8988T (cell line): ENCODE measurements at regions not wholly inside any gene's neighbourhood (a gene's known extent, or its start where the extent isn't known, plus 50 kb on each side); places are given as distances from the start of the nearest gene placed in this dataset.

Experiments
- DNase-seq: peaks from one replicate; pipeline ENCODE4 v3.0.0; 2011

DNA sequence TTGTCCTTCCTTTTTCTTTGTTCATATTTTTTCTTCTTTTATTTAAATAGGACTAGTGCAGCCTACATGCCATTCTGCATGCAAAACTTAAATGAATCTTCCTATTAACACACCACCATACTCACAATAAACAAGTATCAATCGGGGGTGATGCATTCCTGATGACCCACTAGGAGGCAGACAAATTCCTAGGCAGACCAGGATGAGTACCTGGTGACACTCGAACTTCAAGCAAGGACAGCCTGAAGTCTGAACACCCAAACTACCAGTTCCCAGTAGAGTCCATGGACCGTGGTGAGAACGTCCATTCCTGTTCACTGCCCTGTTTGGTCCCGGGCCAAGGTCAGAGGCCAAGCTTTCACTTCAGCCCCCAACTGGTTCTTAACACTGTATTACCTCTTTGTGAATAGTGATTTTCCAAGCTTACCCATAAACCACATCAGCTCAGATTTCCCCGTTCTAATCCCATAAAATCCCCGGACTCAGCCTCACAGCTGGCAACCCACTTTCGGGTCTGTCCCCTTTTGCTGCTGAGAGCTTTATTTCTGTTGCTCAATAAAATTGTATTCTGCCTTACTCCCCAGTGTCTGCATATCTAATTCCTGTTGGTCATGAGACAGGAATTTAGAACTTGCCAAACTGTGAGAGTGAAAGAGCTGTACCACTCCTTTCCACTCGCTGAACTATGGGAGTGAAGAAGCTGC, 1286.6 kb downstream of the FSTL5 start:
- no peak for DNase-seq

DNA sequence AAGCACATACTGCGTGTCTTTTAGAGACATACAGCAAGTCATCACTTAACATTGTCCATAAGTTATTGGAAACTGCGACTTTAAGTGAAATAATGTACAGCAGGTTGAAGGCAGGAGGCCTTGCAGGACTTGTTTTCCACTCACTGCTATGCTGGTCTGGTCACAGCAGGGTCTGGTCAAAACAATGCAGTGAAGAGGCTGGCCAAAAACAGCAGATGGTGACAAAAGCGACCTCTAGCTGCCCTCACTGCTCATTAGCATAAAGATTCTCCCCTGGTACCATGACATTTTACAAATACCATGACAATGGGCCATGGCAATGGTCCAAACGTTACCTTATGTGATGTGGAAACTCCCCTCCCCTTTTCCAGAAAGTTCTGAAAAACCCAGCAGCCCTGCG, 1283.6 kb downstream of the FSTL5 start:
- no peak for DNase-seq

DNA sequence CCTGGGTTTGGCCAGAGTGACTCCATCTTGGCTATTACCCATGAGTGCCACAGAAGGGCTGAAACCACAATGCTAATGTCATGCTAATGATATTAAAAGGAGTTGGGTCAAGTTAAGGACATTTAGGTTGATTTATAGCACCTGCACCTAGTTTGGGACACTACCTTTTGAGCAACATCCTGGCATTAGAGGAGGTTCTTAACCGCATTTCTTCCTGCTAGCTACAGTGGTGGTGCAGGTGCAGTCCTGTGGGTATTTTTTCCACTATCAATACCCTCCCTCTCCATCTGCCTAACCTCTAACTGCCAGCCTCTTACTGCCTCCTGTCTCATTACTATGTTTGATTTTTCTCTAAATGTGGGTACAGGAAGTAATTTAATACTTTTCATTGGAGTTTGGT, 1276.1 kb downstream of the FSTL5 start:
- DNase-seq, result no peak

DNA sequence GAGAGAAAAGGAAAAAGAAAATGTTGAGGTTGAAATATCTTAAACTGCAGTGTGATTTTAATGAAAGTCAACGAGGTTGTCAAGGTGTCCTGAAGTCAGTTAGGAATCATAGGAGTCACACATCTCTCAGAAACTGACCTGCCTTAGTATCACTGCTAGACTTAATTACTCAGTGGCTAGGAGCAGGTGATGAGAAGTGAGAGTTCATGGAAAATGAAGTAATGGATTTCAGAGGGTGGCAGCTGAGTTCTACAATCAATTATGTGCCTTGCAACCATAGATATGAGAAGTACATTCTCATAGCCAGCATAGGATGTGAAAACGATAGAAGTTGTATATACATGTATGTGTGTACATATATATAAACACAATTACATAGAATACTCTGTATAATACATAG, 1269.7 kb downstream of the FSTL5 start:
- DNase-seq, result no peak

DNA sequence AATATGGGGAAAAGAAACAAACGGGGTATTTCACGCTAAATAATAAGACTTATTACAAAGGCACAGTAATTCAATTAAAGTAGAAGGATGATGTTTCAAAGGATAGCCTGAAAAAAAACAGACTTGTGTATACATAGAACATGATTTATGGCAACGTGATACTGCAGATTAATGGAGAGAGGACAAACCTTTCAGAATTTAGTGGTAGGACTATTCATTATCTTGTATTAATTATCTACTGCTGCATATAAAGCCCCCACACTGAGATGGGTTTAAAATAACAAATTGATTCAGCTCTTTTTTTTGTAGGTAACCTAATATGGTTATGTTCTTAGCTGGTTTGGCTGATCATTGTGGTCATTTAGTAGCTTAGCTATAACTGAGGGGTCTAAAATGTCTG, 1269.0 kb downstream of the FSTL5 start:
- no peak for DNase-seq

DNA sequence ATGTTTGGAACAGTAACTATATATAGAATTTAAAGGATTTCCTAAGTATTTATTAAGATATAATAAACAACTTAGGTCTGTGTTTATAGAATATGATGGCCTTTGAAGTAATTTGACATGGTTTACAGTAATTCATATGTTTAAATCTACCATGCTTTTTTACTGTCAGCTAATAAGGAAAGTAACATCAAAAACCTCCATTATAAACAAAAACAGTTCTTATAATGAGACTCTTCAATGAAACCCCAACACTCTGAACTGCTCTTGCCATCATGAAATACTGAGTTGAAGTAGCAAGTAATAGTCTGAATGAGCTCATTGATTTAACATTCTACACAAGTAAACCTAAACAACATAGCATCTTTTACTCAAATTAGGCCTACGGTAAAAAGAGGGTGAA, 1236.5 kb downstream of the FSTL5 start:
- no peak for DNase-seq

DNA sequence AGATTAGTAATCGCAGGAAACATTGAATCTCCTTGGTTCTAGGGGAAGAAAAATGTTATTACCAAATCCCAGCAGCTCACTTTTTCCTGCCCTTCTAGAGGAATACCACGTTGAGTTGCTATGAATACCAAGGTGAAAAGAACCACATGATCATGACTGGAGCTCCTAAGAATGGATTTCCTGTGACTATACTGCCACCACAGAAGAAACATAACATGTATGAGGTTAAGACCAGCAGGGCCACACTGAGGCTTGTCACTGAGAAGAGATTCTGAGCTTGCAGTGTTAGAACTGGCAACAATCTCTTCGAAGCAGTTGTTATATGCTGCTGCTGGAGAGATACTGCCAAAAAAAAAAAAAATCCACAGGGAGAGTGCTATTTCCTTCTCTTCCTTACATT, 1235.3 kb downstream of the FSTL5 start:
- no peak for DNase-seq

DNA sequence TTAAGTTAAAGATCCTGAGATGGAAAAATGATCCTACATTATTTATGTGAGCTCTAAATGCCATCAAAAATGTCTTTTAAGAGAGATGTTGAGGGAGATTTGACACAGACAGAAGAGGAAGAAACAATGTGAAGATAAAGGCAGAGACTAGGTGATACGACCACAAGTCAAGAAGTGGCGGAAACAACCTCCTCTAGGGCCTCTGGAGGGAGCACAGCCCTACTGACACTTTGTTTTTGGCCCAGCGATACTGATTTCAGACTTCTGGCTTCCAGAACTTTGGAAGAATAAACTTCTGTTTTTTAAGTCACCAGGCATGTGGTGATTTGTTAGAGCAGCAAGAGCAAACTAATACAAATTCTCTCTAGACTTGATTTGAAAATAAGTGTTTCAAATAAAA, 1216.1 kb downstream of the FSTL5 start:
- no peak for DNase-seq

DNA sequence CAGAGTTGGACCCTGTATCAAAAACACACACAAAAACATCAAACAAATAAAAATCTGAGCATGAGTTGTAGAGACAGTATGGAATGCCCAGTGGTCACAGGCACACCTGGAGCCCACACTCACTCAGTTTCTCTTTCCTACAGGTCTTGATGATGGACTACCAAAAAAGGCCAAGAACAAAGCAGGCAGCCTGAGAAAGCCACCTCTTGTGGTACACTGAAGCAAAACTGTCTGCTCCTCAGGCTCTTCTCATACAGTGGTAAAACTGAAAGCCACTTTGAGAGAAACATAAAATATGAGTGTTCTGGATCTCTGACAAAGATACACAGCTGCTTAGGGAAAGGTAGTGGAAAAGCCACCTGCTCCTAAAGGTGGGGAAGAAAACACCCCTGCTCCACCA, 1206.9 kb downstream of the FSTL5 start:
- DNase-seq, result no peak

DNA sequence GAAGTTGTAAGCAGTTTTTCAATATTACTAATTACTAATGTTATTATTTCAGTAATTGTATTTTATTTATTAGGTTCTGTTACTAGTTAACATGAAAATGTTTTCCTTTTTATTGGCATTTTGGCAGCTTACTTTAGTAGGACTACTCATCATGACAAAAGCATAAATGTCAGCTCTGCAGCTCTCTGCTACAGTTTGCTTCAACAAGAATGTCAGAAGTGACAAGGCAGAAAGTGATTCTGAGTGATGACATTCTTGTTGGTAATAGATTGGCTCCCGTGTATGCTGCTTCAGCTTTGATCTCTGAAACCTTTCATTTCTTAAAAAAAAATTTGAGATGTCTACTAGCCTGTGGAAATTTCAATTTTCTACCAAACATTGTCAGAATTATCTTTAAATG, 1193.9 kb downstream of the FSTL5 start:
- no peak for DNase-seq

DNA sequence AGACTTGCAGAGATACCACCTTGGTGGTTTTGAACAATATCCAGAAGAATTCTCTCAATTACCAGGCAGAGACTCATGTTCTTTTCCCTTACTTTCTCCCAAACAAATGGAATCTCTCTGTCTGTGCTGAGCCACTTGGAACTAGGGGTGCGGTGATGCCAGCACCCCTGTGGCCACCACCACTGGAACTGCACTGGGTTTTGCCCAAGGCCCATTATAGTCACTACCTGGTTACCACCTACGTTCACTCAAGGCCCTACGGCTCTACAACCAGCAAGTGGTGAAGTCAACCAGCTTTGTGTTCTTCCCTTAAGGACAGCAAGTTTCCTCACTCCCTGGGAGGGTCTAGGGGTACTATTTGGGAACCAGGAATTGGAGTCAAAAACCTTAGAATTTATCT, 1183.7 kb downstream of the FSTL5 start:
- no peak for DNase-seq

DNA sequence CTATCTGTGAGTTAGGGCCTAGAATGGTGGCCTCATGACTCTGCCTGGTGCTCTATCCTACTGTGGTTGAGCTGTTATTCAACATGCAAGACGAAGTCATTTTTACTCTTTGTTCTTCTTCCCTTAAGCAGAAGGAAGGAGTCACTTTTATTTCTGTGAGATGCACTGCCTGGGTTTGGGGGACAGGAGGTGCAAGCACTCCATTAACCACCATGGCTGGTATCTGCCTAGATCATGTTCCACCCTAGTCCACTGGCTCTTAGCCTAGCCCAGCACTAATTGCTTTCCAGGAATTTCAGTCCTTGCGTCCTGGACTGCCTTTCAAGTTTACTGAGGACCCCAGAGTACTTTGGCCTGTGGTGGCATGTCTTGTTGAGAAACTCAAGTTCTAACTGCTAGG, 1182.7 kb downstream of the FSTL5 start:
- no peak for DNase-seq

DNA sequence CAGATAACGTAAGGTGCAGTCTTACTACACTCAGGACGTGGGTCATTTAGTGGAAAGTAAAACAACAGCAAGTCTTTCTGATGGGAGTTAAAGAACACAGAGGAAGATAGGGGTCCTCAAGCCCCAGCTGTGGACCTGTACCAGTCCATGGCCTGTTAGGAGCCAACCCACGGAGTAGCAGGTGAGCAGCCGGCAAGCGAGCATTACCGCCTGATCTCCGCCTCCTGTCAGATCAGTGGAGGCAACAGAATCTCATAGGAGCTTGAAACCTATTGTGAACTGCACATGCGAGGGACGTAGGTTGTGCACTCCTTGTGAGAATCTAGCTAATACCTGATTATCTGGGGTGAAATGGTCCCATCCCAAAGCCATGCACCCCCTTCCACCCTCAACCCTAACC, 1180.8 kb downstream of the FSTL5 start:
- no peak for DNase-seq

DNA sequence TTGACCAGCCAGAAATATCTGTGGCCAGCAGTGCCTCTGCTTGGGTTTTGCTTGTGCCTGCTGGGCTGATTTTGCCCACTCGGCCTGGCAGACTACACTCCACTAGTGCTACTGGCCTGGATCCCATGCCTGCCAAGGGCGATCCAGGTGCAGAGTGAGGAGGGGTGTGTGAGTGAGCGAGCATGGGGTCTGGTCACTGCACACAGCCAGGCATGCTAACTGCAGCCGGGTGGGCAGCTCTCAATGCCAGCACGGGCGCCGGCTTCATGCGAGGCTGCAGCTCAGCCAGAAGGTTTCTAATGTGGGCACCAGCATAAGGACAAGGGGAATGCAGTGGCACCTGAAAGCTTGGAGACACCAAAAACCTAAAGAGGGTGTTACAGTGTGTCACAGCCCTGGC, 1161.4 kb downstream of the FSTL5 start:
- no peak for DNase-seq

DNA sequence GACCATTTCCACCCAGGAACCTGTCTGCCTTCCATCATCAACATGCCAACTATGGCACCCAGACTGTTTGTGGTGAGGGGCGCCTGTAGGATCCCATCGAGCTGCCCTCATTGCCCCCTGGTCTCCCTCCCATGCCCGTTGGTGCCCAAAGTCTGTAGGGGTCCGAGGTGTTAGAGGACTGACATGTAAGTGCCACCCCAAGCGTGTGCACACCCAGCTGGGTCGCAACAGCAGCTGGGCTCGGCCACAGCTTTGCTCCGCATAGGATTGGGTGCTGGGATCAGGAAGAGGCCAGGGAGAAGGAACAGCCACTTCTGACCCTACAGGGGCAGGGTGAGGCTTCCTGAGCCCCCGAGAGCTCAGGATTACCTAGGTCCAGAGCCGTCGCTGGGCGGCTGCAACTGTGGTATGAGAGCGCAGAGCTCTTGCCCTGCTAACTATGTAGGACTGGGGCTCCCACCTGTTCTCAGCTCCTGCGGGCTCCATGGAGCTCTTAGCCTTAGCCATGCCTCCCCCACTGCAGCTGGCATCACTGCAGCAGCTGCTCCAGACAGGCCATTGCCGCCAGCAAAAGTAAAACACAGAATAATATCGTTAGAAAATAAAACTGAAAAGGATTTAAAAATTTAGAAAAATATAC, 1160.3 kb downstream of the FSTL5 start:
- DNase-seq, result no peak

DNA sequence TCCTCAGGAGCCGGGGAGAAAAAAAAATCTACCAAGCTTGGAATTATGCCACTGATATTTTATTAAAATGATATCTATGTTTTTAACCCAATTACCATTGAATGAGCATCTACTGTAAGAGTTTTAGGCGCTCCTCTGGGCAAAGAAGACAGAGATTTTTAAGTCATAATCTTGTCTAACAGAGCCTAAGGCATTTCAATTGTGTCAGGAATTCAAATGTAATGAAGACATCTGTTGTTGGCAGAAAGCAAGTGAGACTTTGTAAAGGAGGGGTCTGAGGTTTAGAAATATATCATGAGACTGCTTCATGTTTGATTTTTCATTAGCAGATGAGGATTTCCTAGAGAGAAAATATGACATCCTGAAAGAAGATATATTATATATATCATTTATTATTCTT, 1158.1 kb downstream of the FSTL5 start:
- no peak for DNase-seq

DNA sequence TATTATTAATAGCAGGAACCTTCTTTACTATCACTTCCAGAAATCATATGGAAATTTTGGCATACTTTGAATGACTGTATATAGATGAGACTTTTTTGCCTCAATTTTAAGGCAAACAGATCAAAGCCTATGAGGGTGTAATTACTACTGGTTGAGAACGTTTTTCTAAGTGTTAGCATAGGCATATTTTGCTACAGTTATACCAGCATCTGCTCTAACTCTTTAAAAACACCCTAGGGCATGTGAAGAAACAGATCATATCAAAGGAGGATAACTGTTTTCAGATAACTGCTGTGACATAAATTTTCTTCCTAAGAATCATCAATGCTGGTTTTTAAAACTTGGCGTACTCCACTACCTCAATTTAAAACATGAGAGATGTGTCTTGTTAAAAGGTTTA, 1155.3 kb downstream of the FSTL5 start:
- no peak for DNase-seq

DNA sequence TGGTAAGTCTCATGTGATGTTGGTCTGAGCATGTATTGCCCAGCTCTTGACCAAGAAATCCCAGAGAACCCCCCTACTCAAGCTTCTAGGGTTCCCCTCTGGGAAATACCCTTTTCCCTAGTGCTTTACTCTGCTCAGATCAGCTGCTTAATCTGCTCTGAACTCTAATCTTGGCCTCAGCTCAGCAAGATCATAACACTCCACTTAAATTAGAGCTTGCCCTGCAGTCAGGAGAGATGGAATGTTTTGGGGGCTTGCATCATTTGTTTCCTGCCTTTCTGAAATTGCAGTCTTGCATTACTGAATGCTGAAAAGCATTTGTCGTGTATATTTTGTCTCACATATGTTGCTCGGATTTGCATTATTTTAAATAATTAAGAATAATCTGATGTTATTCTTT, 1153.6 kb downstream of the FSTL5 start:
- no peak for DNase-seq
